Stomach smooth muscle (tissue), 2 donors: ENCODE measurements at regions not wholly inside any gene's neighbourhood (a gene's known extent, or its start where the extent isn't known, plus 50 kb on each side); places are given as distances from the start of the nearest gene placed in this dataset.
"Not testable (repeated sequence)": the region's sequence is repeated elsewhere in the genome, so short reads cannot be mapped to it uniquely, and the experiment has no call there.

Experiments
- H3K27ac ChIP-seq: one replicate; pipeline ENCODE4 v1.7.0; 2013; ENCODE audit warnings: mild to moderate bottlenecking, low read length, inconsistent platforms
- H3K27me3 ChIP-seq, 2 donors: one replicate each; pipeline ENCODE4 v1.7.0; 2013; ENCODE audit warnings: low read length in 2 of 2; ENCODE audit not compliant: insufficient read depth in 2 of 2, control insufficient read depth in 1 of 2
- H3K36me3 ChIP-seq, 2 donors: one replicate each; pipeline ENCODE4 v1.7.0; 2013; ENCODE audit warnings: low read length in 2 of 2; ENCODE audit not compliant: control insufficient read depth in 2 of 2, insufficient read depth in 2 of 2
- H3K4me1 ChIP-seq: one replicate; pipeline ENCODE4 v1.7.0; 2013; ENCODE audit warnings: low read length; ENCODE audit not compliant: control insufficient read depth, insufficient read depth
- H3K4me3 ChIP-seq, 2 donors: one replicate each; pipeline ENCODE4 v1.7.0; 2013; ENCODE audit warnings: low read length in 2 of 2
- H3K9ac ChIP-seq, 2 donors: one replicate each; pipeline ENCODE4 v1.7.0; 2013; ENCODE audit warnings: low read length in 2 of 2, mild to moderate bottlenecking in 1 of 2
- H3K9me3 ChIP-seq, 2 donors: one replicate each; pipeline ENCODE4 v1.7.0; 2013; ENCODE audit warnings: low read length in 2 of 2; ENCODE audit not compliant: control insufficient read depth in 2 of 2
- donor health status: healthy.
- donor health status: Pancreatic carcinoma.

- H3K4me3 ChIP-seq, H3K27ac ChIP-seq, H3K9ac ChIP-seq, H3K9me3 ChIP-seq, H3K27me3 ChIP-seq, H3K36me3 ChIP-seq: not testable (repeated sequence)
- peaks cover 12% of the 10 kb centered on the region for H3K4me1 ChIP-seq
Measured at GRCh38 chr1:244156617-244157016, 105.5 kb downstream of the ZBTB18 start.

- no peak overlapping the region for H3K4me3 ChIP-seq
- no peaks in the 10 kb centered on the region for H3K27me3 ChIP-seq
- H3K9me3 ChIP-seq: no peaks in the 10 kb centered on the region
- no peaks in the 10 kb centered on the region for H3K36me3 ChIP-seq
- no peak overlapping the region for H3K27ac ChIP-seq
- no peak overlapping the region for H3K9ac ChIP-seq
- peaks cover 12% of the 10 kb centered on the region for H3K4me1 ChIP-seq
Measured at GRCh38 chr1:244157731-244158438, 106.8 kb downstream of the ZBTB18 start.

GRCh38 chr1:244159646-244160045, 108.6 kb downstream of the ZBTB18 start:
- no peaks in the 10 kb centered on the region for H3K36me3 ChIP-seq
- no peak overlapping the region for H3K27ac ChIP-seq
- no peak overlapping the region for H3K9ac ChIP-seq
- H3K9me3 ChIP-seq: no peaks in the 10 kb centered on the region
- no peaks in the 10 kb centered on the region for H3K27me3 ChIP-seq
- H3K4me3 ChIP-seq: no peak overlapping the region
- H3K4me1 ChIP-seq: peaks cover 18% of the 10 kb centered on the region

- Histone ChIP-seq H3K9ac (no peak overlapping the region), H3K9me3 (no peaks in the 10 kb centered on the region), H3K27ac (no peak overlapping the region), H3K36me3 (no peaks in the 10 kb centered on the region), H3K4me3 (no peak overlapping the region), H3K4me1 (peaks cover 10% of the 10 kb centered on the region), H3K27me3 (no peaks in the 10 kb centered on the region)
Measured at GRCh38 chr1:244160455-244161235, 109.6 kb downstream of the ZBTB18 start.

GRCh38 chr1:244161236-244161510, 110.1 kb downstream of the ZBTB18 start:
- no peak overlapping the region for H3K27ac ChIP-seq
- no peak overlapping the region for H3K4me3 ChIP-seq
- no peaks in the 10 kb centered on the region for H3K9me3 ChIP-seq
- H3K9ac ChIP-seq: no peak overlapping the region
- H3K36me3 ChIP-seq: no peaks in the 10 kb centered on the region
- no peaks in the 10 kb centered on the region for H3K27me3 ChIP-seq
- H3K4me1 ChIP-seq: peaks cover 9% of the 10 kb centered on the region

GRCh38 chr1:244162786-244163530, 111.9 kb downstream of the ZBTB18 start:
- peaks cover 9% of the 10 kb centered on the region for H3K4me1 ChIP-seq
- no peaks in the 10 kb centered on the region for H3K27me3 ChIP-seq
- no peaks in the 10 kb centered on the region for H3K36me3 ChIP-seq
- no peak overlapping the region for H3K4me3 ChIP-seq
- H3K9ac ChIP-seq: no peak overlapping the region
- no peak overlapping the region for H3K27ac ChIP-seq
- H3K9me3 ChIP-seq: no peaks in the 10 kb centered on the region

GRCh38 chr1:244163861-244164510, 112.9 kb downstream of the ZBTB18 start:
- H3K9me3 ChIP-seq: no peaks in the 10 kb centered on the region
- H3K9ac ChIP-seq: no peak overlapping the region
- H3K27ac ChIP-seq: no peak overlapping the region
- no peaks in the 10 kb centered on the region for H3K36me3 ChIP-seq
- peak overlapping the region in 1 of 2 donors; percentile 15 for H3K4me3 ChIP-seq
- H3K4me1 ChIP-seq: peaks cover 9% of the 10 kb centered on the region
- H3K27me3 ChIP-seq: no peaks in the 10 kb centered on the region

- H3K4me1 ChIP-seq: peaks cover 9% of the 10 kb centered on the region
- H3K4me3 ChIP-seq: no peak overlapping the region
- H3K36me3 ChIP-seq: no peaks in the 10 kb centered on the region
- no peak overlapping the region for H3K9ac ChIP-seq
- no peaks in the 10 kb centered on the region for H3K9me3 ChIP-seq
- H3K27ac ChIP-seq: no peak overlapping the region
- no peaks in the 10 kb centered on the region for H3K27me3 ChIP-seq
Measured at GRCh38 chr1:244164511-244164890, 113.4 kb downstream of the ZBTB18 start.

- Histone ChIP-seq H3K4me3 (no peak overlapping the region), H3K9ac (no peak overlapping the region), H3K9me3 (no peaks in the 10 kb centered on the region), H3K27ac (no peak overlapping the region), H3K4me1 (peaks cover 9% of the 10 kb centered on the region), H3K36me3 (no peaks in the 10 kb centered on the region), H3K27me3 (no peaks in the 10 kb centered on the region)
Measured at GRCh38 chr1:244165021-244165420, 113.9 kb downstream of the ZBTB18 start.

- no peak overlapping the region for H3K4me3 ChIP-seq
- H3K36me3 ChIP-seq: no peaks in the 10 kb centered on the region
- H3K9me3 ChIP-seq: no peaks in the 10 kb centered on the region
- H3K4me1 ChIP-seq: peaks cover 9% of the 10 kb centered on the region
- no peaks in the 10 kb centered on the region for H3K27me3 ChIP-seq
- no peak overlapping the region for H3K9ac ChIP-seq
- H3K27ac ChIP-seq: no peak overlapping the region
Measured at GRCh38 chr1:244165701-244166100, 114.6 kb downstream of the ZBTB18 start.
